HepG2 (cell line): ENCODE measurements at regions not wholly inside any gene's neighbourhood (a gene's known extent, or its start where the extent isn't known, plus 50 kb on each side); places are given as distances from the start of the nearest gene placed in this dataset.

Experiments
- ATAC-seq: fragments of 200-7000 bp; cut with Tn5 transposase; 3 replicates; pipeline ENCODE4 v1.9.1; 2020; ENCODE audit warnings: mild to moderate bottlenecking, moderate library complexity
- BruUV-seq: library from RNA; stranded (reverse); fragments of 400-500 nt; replicated peaks from 2 replicates; lab custom pipeline; 2021; lab: Mats Ljungman, UMichigan
- CTCF ChIA-PET: fragments of 300-600 bp; formaldehyde crosslinking; extraction: SDS; loops from one replicate; lab custom pipeline; 2021; ENCODE audit warnings: low total read pairs, inconsistent platforms, low intra/inter-chr PET ratio; lab: Yijun Ruan, JAX
- POLR2A ChIA-PET: fragments of 350-600 bp; sonication (Branson Sonifier 250); formaldehyde crosslinking; loops from one replicate; lab custom pipeline; 2020; ENCODE audit warnings: antibody characterized with exemption, inconsistent platforms; lab: Yijun Ruan, JAX
- DNase-seq: peaks from one replicate; pipeline ENCODE4 v3.0.0-alpha.2; 2015; ENCODE audit warnings: low spot score
- FAIRE-seq: peaks from 3 replicates; lab custom pipeline; 2011; peaks lifted over from hg19 to GRCh38; lab: Jason Lieb, UNC
- H2AFZ ChIP-seq: one replicate; pipeline ENCODE4 v1.6.1; 2011; ENCODE audit warnings: low read length, inconsistent platforms
- H3K27ac ChIP-seq: fragments of 300-600 bp; 3 replicates; pipeline ENCODE4 v1.8.0; 2011; ENCODE audit warnings: mixed run types, mild to moderate bottlenecking, mixed read lengths, low read length, inconsistent platforms; ENCODE audit not compliant: insufficient read depth; ENCODE audit errors: extremely low read length
- H3K27me3 ChIP-seq, 2 experiments: fragments of 200-600 bp in 1 of 2; 2 replicates in 1 of 2; 3 replicates in 1 of 2; pipeline versions ENCODE4 v1.6.0 to v1.8.0; 2011; ENCODE audit warnings: low read length in 2 of 2, mild to moderate bottlenecking in 2 of 2, moderate library complexity in 2 of 2, inconsistent platforms in 1 of 2; ENCODE audit not compliant: insufficient read depth in 2 of 2, control insufficient read depth in 1 of 2
- H3K36me3 ChIP-seq, 2 experiments: fragments of 200-600 bp in 1 of 2; replicated peaks in 1 of 2; 2 replicates in 1 of 2; 3 replicates in 1 of 2; pipeline versions ENCODE4 v1.5.1 to v1.8.0; 2011; ENCODE audit warnings: low read length in 2 of 2, inconsistent platforms in 1 of 2; ENCODE audit not compliant: insufficient read depth in 2 of 2, control insufficient read depth in 1 of 2
- H3K4me1 ChIP-seq: 2 replicates; pipeline ENCODE4 v1.5.1; 2012; ENCODE audit warnings: low read length, inconsistent platforms; ENCODE audit not compliant: insufficient read depth
- H3K4me2 ChIP-seq: 2 replicates; pipeline ENCODE4 v1.6.0; 2011; ENCODE audit warnings: low read depth, low read length, inconsistent platforms
- H3K4me3 ChIP-seq, 3 experiments: fragments of 200-600 bp in 1 of 3; sonication (generic), shearing (Covaris generic) in 1 of 3; replicated peaks in 1 of 3; 2 replicates each; pipeline ENCODE4 v1.5.1; 2011 to 2016; ENCODE audit warnings: low read length in 3 of 3, inconsistent platforms in 2 of 3, low read depth in 2 of 3, mild to moderate bottlenecking in 2 of 3, control low read depth in 1 of 3, mixed read lengths in 1 of 3; ENCODE audit not compliant: insufficient read depth in 1 of 3
- H3K79me2 ChIP-seq: one replicate; pipeline ENCODE4 v1.6.1; 2011; ENCODE audit warnings: low read length, inconsistent platforms; ENCODE audit not compliant: insufficient read depth
- H3K9ac ChIP-seq: 2 replicates; pipeline ENCODE4 v1.6.0; 2011; ENCODE audit warnings: mild to moderate bottlenecking, low read depth, low read length, inconsistent platforms; ENCODE audit not compliant: insufficient read depth
- H3K9me3 ChIP-seq: 2 replicates; pipeline ENCODE4 v1.5.1; 2012; ENCODE audit warnings: mild to moderate bottlenecking, low read length
- H4K20me1 ChIP-seq: 2 replicates; pipeline ENCODE4 v1.6.0; 2011; ENCODE audit warnings: inconsistent platforms, mild to moderate bottlenecking, low read length, moderate library complexity; ENCODE audit not compliant: insufficient read depth
- AFF4 ChIP-seq: sonication (generic); formaldehyde crosslinking; IDR thresholded peaks from 2 replicates; pipeline ENCODE4 v1.4.0; 2020; ENCODE audit warnings: missing genetic modification reagents
- CBX1 ChIP-seq: IDR thresholded peaks from one replicate; pipeline ENCODE4 v1.6.1; 2016; ENCODE audit warnings: antibody characterized with exemption, low read depth
- ETV6 ChIP-seq: sonication (generic); formaldehyde crosslinking; conservative IDR thresholded peaks from 2 replicates; pipeline ENCODE4 v1.4.0; 2020; ENCODE audit warnings: missing genetic modification reagents
- GFI1 ChIP-seq: sonication (generic); formaldehyde crosslinking; IDR thresholded peaks from 2 replicates; pipeline ENCODE4 v1.5.0; 2020; ENCODE audit warnings: missing genetic modification reagents, mild to moderate bottlenecking, borderline replicate concordance
- IRF2 ChIP-seq: IDR thresholded peaks from 2 replicates; pipeline ENCODE4 v1.6.1; 2018; ENCODE audit warnings: missing genetic modification reagents, missing compliant biosample characterization
- IRX3 ChIP-seq: sonication (generic); formaldehyde crosslinking; IDR thresholded peaks from 2 replicates; pipeline ENCODE4 v1.8.1; 2023; ENCODE audit warnings: mild to moderate bottlenecking, low read depth, missing genetic modification reagents, borderline replicate concordance
- KDM2A ChIP-seq: sonication (generic); formaldehyde crosslinking; IDR thresholded peaks from 2 replicates; pipeline ENCODE4 v1.4.0; 2020; ENCODE audit warnings: low read depth, missing genetic modification reagents, borderline replicate concordance
- KDM5A ChIP-seq: fragments of 200-600 bp; sonication (generic); IDR thresholded peaks from 2 replicates; pipeline ENCODE4 v1.7.0; 2018; ENCODE audit warnings: antibody characterized with exemption, mild to moderate bottlenecking, low read length, borderline replicate concordance
- ZNF367 ChIP-seq: sonication (generic); formaldehyde crosslinking; IDR thresholded peaks from 2 replicates; pipeline ENCODE4 v1.4.0; 2020; ENCODE audit warnings: missing genetic modification reagents, borderline replicate concordance
- ZNF629 ChIP-seq: sonication (generic); formaldehyde crosslinking; conservative IDR thresholded peaks from 2 replicates; pipeline ENCODE4 v1.5.0; 2020; ENCODE audit warnings: missing genetic modification reagents
- ZNF672 ChIP-seq: sonication (generic); formaldehyde crosslinking; IDR thresholded peaks from 2 replicates; pipeline ENCODE4 v1.8.1; 2022; ENCODE audit warnings: missing genetic modification reagents
- WGBS: methylation state at CpG from one replicate; pipeline ENCODE4 v1.1.6; 2017; ENCODE audit warnings: low lambda C conversion rate; 5-methylcytosine and 5-hydroxymethylcytosine counted together
- in situ Hi-C: cut with HindIII; loops from 2 replicates; pipeline ENCODE4 v1.10.0; 2017; ENCODE audit warnings: low pct_unique_long_range_greater_than_20kb; ENCODE audit not compliant: extremely low pct_ligation_motif_present
- intact Hi-C: fragments of 100-400 bp; cut with micrococcal nuclease; formaldehyde crosslinking; loops from one replicate; pipeline ENCODE4 v1.10.0; 2022; ENCODE audit not compliant: unreplicated experiment

- H3K4me1 ChIP-seq: no peaks in the 10 kb centered on the region
- ChIA-PET CTCF (no interaction called here), POLR2A (no interaction called here)
- no peak for ATAC-seq
- H3K79me2 ChIP-seq: no peaks in the 10 kb centered on the region
- peaks cover 5 to 50% of the 10 kb centered on the region in 2 experiments for H3K27me3 ChIP-seq
- H3K36me3 ChIP-seq: no peaks in the 10 kb centered on the region
- TF ChIP-seq KDM5A (no peak), ZNF367 (CRISPR knock-in tag) (no peak), ETV6 (CRISPR knock-in tag) (no peak), KDM2A (CRISPR knock-in tag) (no peak), CBX1 (no peak), GFI1 (no peak), IRX3 (CRISPR knock-in tag) (no peak), IRF2 (no peak), ZNF672 (CRISPR knock-in tag) (no peak), AFF4 (no peak), ZNF629 (no peak)
- no peak for DNase-seq
- BruUV-seq: no TSS peak
- no peaks in the 10 kb centered on the region for H4K20me1 ChIP-seq
- intact Hi-C loops: no loop called here
- H3K27ac ChIP-seq: no peak overlapping the region
- no peak overlapping the region for H3K4me3 ChIP-seq
- no peak overlapping the region for H2AFZ ChIP-seq
- no peak overlapping the region for H3K4me2 ChIP-seq
- H3K9me3 ChIP-seq: no peaks in the 10 kb centered on the region
- in situ Hi-C loops: no loop called here
- FAIRE-seq: no peak
- 4% methylated on average over 4 of the region's 6 CpGs for WGBS
- H3K9ac ChIP-seq: no peak overlapping the region
Measured at GRCh38 chr1:201742476-201742875, 86.5 kb upstream of the IPO9 start.
